HT1080 (cell line): ENCODE measurements at regions not wholly inside any gene's neighbourhood (a gene's known extent, or its start where the extent isn't known, plus 50 kb on each side); places are given as distances from the start of the nearest gene placed in this dataset.

Experiments used
- DNase-seq: peaks from one replicate; pipeline ENCODE4 v3.0.0-alpha.2; 2015; ENCODE audit warnings: low read depth

DNA sequence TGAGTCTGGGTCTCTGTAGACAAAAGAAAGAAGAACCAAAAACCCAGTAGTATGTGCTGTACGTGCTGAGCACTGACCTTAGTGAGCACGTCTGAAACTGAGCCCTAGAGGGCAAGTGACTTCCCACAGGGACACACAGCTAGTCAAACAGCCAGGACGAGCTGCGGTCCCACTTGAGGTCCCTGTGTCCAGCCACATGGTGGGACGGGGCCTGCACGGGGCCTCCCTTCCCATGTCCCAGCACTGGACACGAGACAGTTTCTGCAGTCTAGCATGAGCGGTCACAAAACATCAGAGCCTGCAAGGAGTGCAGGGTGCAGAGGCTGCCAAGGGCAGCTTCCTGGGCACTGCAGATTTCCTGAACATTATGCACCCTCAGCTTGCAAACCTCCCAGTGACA, 121.6 kb downstream of the NCOR2 start:
- no peak for DNase-seq

- DNase-seq: no peak
Measured at GRCh38 chr12:124445121-124445718, 122.2 kb downstream of the NCOR2 start.

DNA sequence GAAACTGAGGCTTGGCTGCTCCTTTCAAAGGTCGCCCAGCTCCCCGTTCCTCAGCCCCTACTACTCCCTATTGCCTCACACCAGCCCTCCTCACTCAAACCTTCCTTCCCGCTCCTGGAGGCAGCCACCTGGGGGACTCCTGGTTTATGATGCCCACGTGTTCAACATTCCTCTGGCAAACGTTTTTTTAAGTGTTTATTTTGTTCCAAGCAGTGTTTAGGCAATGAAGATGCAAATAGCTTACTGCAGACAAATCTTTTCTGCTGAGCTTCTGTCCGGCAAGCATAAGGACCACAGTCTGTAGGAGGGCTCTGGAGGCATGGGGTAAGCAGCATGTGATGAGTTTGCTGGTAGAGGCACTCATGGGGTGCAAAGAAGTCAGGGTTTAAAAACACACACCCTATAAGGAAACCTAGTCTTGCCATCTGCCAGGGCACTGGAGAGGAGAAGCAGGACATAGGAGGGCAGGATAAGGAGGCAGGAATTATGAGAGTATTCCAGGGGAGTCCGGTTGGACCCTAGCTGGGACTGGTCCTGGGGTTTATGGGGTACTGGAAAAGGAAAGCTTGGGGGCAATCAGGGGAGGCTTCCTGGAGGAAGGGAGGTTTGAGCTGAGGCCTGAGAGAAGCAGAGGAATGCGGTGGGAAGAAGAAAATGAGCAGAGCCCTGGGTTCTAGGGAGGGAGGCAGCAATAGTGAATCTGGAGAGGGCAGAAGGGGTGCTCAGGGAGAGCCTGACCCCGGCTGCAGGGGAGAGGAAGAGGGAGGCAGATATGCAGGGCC, 123.3 kb downstream of the NCOR2 start:
- DNase-seq: no peak

- no peak for DNase-seq
Measured at GRCh38 chr12:124442772-124443445, 124.5 kb downstream of the NCOR2 start.

DNA sequence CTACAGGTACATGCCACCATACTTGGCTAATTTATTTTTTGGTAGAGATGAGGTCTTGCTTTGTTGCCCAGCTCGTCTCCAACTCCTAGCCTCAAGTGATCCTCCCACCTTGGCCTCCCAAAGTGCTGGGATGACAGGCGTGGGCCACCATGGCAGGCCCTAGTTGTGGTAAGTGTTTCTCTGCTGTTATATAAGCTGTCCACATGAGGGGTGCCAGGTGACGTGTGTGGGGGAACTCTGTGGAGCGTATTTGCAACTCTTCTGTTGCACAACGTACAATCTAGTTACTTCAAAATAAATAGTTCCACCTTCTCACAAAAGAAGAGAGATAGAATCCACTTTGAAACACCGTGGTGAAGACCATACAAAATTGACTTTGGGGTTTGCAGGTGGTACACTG, 125.1 kb downstream of the NCOR2 start:
- no peak for DNase-seq

DNA sequence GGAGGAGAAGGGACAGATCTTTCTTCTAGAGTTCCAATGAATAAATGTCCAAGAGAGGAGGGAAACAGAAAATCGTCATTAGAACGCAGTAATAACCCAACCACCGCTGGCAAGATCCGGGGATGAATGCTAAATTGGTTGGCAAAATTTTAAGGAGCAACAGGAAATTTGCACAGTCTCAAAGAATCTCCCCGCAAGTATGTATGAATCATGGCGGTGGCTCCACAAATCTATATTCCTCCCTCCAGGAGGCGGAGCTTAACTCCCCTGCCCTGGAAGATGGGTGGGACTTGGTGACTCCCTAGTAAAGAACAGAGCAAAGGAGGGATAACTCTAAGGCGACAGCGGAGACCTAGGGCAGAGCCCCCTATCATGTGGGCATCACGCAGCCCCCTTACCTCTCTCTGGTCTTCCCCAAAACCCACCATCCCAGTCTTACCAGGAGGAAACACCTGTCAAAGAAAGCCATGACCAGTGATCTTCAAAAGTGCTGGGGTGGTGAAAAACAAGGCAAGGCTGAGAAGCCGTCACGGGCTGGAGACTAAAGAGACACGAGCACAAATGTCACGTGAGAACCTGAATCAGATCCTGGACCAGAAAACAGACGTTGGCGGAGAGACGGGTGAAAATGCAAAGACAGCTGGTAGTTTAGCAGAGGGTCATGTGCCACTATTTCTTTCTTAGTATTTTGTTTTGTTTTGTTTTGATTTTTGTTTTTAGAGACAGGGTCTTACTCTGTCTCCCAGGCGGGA, 125.8 kb downstream of the NCOR2 start:
- DNase-seq: peak; percentile 97

- DNase-seq: peak; percentile 73
Measured at GRCh38 chr12:124440841-124441381, 126.5 kb downstream of the NCOR2 start.

DNA sequence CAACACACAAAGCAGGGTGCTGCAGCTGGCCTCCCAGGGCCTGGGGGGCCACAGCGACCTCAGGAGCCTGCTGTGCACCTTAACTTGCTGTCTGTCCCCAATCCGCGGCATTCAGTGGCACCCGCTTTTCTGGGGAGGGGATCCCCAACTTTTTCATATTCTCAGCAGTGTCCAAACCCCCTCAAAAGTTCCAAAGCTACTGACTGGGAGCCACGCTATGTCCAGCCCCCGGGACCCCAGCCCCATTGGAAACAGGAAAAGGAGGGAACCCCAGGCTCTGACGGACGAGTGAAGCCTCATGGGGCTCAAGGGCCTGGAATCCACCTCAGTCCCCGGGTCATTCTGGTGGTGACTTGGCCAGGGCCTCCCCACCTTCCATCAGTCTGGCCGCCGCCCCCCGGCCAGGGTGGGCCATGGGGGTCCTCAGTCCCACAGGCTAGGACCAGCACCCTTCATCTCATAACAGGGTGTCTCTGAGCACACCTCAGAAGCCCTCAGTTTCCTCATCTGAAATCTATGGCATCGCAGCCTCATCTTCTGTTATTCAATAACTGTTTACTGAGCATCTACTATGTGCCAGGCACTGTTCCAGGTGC, 127.3 kb downstream of the NCOR2 start:
- no peak for DNase-seq

DNA sequence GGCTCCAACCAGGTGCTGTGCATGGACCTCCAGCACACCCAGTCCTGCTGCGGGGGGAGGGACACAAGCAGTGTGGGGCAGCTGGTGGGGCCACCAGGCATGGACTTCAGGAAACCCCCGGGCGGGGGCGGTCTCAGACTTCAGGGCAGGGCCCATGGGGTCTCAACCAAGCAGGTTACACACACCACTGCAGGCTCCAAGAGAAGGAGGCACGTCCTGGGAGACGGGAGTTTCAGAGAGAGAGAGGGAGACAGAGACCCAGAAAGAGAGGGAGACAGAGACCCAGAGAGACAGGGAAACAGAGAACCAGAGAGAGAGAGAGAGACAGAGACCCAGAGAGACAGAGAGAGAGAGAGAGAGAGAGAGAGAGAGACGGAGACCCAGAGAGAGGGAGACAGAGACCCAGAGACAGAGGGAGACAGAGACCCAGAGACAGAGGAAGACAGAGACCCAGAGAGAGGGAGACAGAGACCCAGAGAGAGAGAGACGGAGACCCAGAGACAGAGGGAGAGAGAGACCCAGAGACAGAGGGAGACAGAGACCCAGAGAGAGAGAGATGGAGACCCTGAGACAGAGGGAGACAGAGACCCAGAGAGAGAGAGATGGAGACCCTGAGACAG, 128.9 kb downstream of the NCOR2 start:
- no peak for DNase-seq

DNA sequence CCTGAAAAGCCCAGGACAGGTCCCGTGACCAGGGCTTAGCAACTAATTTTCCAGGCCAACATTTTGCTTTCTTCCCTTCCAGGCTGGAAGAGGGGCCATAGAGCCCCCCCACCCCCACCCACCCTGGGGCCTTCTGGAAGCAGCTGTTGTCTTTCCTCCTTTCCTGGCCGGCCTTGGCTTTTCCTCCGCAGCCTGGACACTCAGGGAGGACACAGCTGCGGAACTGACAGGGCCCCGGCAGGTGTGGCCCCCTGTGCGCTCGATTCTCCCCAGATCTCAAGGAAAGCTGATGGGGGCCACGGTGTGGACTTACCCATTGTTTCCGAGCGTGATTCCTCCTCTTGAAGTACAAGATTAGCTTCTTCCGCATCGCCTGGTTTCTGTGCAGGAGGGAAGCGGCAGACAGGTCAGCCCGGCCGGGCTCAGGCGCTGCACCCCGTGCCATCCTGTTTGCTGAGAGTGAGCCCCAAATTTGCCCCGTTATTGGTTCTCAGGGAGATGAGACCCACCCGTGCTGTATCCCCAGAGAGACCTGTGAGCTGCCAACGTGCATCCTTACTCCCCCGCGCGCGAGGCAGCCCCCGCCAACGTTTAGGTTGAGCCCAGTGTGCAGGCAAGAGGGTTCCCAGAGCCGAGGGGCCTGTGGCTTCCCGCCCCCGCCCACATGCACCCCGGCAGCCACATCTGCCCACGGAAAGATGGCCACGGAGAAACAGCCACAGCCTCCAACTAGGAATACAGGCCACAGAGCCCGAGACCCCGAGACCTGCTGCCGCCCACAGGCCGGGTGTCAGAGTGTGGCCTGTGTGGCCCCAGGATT, 129.6 kb downstream of the NCOR2 start:
- no peak for DNase-seq

GRCh38 chr12:124437121-124437520, 130.3 kb downstream of the NCOR2 start:
- DNase-seq: no peak

GRCh38 chr12:124436366-124436765, 131.0 kb downstream of the NCOR2 start:
- no peak for DNase-seq

- DNase-seq: no peak
Measured at GRCh38 chr12:124435806-124436345, 131.5 kb downstream of the NCOR2 start.

DNA sequence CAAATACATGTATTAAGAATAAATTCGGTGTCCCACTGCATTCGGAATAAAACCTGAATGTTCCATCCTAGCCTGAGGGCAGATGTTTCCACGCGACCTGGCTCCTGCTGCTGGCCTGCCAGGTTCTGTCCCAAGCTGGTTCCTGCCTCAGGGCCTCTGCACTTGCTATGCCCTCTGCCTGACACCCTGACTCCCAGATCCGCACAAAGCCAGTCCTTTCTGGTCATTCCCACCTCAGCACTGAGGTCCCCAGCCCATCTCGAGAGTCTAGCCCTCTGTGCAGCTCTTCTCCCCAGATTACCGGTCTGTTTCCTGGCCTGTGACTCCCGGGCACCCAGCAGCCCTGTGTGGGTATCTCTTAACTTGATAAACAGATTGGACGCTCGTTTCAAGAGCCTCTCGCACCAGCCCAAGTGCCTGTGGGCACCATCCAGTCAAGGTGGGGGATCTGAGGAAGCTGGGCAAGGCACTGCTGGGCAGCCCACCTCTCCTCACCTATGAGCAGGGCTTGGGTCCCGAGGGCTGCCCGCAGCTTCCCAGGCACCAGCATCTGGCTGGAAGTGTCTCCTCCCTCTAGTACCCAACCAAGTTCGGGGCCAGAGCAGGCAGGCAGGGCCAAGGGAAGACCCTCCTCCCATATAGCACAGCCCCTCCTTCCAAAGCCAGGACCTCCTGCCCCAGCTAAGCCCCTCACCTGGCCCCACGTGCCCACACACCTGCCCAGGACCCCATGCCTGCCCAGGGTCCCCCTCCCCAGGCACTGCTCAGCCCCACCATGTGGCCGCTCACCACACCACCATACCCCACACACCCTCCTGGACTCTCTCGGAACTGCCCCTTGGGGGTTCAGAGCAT, 132.2 kb downstream of the NCOR2 start:
- DNase-seq: no peak

- DNase-seq: no peak
Measured at GRCh38 chr12:124434354-124434753, 133.1 kb downstream of the NCOR2 start.

DNA sequence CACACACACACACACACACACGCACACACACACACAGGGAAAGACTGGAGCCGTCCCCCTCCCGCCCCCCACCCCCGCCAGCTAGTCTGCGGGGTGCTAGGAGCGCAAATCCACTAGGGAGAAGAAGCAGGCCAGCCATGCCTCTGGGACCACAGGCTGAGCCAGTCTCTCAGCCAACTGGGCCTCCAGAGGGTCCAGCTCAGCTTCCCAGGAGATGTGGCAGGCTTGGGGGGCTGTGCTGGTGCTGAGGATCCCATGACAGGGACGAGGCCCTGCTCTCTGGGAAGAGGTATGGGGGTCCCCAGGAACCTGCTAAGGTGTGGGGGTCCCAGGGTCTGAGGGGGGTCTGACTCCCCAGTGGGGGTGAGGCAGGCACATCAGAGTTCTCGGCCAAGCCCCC, 133.5 kb downstream of the NCOR2 start:
- no peak for DNase-seq

- no peak for DNase-seq
Measured at GRCh38 chr12:124433147-124433874, 134.1 kb downstream of the NCOR2 start.

DNA sequence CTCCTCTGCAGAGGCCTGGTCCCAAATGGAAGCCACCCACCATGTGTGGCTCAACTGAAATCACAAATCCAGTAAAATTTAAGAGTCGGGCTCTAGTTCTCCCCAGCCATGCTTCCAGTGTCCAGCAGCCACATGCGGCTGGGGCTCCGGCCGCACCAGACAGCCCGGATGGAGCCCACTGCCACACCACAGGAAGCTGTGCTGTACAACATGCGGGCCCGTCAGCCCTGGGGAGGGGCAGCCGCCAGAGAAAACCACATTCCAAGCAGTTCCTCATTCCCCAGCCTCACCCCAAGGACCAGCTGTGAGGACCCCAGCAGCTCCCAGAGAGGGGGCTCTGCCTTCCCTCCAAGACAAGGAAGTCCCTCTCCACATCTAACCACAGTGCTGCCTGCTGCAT, 135.0 kb downstream of the NCOR2 start:
- DNase-seq: no peak
